HG02852 (cell line): ENCODE measurements at regions not wholly inside any gene's neighbourhood (a gene's known extent, or its start where the extent isn't known, plus 50 kb on each side); places are given as distances from the start of the nearest gene placed in this dataset.
A peak's percentile ranks its signal among the peaks of the same experiment; 100 is the strongest.
"Not testable (repeated sequence)": the region's sequence is repeated elsewhere in the genome, so short reads cannot be mapped to it uniquely, and the experiment has no call there.

Source experiments
- ATAC-seq: cut with Tn5 transposase; IDR thresholded peaks from one replicate; pipeline ENCODE4 v1.9.1; 2021; ENCODE audit warnings: mild to moderate bottlenecking, moderate library complexity; ENCODE audit not compliant: unreplicated experiment

DNA sequence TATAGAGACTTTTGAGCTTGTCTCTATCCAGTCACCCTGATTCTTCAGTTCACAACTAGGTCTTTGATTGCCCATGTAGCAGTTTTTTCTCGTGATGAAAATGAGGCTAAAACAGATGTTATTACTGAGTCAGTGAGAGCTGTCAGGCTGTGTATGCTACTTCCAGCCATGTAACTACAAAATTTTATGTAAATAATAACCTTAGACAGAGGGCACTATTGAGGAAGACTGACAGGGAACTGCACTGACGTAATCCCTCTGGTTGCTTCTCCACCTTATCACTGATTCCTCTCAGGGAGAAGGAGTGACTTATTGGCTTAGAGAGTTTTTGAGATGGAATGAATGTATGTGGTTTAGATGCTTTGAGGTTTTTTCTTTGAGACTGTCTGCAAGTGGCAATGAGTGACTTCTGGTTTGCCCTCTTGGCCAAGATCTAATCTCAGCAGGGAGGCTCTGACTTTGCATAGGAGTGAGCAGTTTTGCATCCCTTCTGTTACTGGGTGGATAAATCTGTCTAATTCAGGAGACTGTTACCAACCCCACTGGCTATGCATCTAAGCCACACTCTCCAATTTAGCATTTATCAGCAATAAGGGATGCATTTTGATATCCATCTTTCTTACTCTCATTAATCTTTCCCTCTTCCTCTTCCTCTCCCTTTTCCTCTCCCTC lies 555.2 kb upstream of the FANCL start:
- no peak for ATAC-seq

GRCh38 chr2:58794916-58795315 lies 553.8 kb upstream of the FANCL start:
- ATAC-seq, result no peak

GRCh38 chr2:58794103-58794502 lies 553.0 kb upstream of the FANCL start:
- peak; percentile 69 for ATAC-seq

GRCh38 chr2:58788402-58788801 lies 547.3 kb upstream of the FANCL start:
- no peak for ATAC-seq

- no peak for ATAC-seq
These were observed 529.7 kb upstream of the FANCL start for GRCh38 chr2:58770846-58771245.

DNA sequence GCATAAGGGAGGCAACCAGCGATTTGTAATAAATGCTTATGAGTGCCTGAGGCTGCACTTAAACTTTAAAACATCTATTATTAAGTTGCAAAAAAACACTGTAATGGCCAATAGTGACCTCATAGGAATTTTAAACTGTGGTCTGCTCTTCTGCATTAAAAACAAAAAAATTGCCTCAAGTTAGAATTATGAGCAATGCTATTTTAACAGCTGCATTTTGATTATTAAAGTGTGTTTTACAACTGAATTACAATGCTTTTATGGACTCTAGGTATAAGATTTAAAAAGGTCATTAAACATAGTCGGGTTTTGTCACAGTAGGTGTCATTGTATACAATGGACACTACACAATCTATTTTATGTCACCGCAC lies 528.7 kb upstream of the FANCL start:
- no peak for ATAC-seq

GRCh38 chr2:58769111-58769863 lies 528.2 kb upstream of the FANCL start:
- ATAC-seq, result no peak

GRCh38 chr2:58768715-58769080 lies 527.6 kb upstream of the FANCL start:
- ATAC-seq, result no peak

DNA sequence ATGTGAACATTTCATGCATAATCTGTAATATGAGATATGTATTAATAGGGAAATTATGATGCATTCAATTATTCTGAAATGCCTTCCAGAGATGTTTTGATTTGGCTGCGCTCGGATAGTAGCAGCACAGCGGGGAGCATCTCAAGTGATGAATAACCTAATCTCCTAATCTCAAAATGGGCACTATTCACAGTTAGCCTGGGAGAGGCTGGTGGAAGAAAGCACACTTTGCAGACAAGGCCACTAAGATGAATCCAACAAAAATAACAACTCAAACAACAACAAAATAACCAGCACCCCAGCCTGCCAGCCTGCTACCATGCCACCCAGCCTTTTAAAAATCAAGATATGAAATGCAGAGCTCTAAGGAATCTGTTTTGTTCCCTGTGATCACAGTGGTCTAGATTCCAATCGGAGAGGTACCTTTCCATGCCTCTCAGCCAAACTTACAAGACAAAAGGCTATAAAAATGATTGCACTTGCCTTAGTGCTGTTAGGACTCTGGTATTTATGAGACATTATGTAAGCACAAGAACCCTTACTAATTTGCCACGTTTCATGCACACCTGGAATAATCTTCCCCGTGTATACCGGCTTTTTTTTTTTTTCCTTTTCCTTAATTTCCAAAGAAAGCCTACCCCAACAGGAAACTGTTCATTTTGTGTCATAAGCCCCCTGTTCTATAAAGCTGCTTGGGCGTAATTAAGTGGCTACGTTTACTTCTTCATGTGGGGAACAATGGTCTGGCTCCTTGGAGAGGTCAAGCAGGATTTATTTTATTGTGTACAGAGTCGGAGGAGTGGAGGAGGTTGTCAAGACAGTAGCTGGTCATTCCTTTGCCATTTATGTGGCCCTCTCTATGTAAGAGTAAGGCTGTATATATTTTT lies 526.9 kb upstream of the FANCL start:
- no peak for ATAC-seq

DNA sequence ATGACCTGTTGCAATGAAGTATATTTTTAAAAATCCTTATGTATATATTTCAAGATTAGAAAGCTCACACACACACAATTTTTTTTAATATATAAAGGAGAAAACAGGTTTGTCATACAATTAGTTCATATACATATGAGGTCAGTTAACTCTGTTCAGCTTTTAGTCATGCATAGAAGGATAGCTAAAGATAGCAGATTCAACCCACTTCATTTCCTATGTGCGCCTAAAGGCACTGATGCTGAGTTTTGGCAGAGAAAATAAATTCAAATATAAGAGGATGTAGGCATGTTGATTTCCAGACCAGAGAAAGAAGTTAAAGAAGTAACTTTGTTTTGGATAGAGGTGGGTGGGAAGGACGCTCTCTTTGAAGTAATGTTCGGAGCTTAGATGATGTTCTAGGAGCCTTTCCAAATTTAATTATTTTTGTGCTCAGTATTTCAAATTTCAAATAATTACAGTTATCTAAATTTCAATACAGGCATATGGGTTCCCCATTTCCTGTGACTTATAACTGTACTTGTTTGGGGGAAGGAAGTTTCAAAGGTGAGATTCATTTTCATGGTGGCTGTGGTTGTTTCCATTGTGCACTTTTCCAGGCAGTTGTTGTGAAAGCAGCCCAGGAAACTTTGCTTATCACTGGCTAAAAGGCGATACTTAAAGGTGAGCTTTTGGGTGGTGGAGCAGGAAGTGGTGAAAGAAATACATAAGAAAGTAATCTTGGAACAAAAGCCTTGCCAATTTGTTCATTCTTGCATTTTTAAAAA lies 523.4 kb upstream of the FANCL start:
- peak; percentile 56 for ATAC-seq

DNA sequence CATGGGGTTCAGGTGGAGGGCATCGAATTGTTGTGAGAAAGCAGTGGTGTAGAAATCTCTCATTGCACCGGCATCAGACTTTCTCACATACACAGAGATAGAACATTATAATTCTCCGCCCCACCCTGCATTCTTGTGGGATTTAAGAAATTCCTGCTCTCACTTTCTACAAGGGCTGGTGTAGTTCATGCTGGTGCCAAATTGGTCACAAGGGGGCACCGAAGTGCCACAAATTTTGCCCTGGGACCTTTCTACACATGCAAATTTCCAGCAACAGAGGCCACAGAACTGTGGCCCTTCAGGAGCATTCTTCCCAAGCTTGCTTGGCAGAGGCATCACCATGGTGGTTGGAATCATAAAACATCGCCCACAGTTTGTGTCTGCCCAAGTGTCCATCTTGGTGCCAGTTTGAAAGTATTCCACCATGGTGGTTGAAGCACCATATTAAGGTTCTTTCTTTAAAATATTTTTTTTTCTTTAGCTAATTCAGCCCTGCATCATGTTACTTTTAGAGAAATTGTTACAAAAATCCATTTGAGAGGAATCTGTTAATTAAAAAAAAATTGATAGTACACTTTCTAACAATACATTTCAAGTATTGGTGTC lies 521.2 kb upstream of the FANCL start:
- ATAC-seq, result peak; percentile 72

DNA sequence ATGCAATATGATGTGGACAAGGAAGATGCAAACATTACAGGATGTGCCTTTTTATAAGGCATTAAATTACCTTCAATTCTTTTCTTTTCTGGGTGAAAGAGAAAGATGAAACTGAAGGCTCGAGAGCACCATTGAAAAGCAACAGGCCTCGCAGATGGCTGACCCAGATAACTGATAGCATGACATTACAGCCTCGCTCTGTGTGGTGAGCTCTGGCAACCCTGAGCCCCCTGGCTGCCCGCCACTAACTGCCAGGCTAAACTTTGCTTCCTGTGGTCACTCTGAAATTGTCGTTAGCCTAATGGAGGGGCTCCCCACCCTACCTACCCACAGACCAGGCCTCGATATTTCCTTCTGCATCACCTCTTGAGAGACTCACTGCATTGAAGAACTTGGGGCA lies 516.8 kb upstream of the FANCL start:
- ATAC-seq, result no peak

DNA sequence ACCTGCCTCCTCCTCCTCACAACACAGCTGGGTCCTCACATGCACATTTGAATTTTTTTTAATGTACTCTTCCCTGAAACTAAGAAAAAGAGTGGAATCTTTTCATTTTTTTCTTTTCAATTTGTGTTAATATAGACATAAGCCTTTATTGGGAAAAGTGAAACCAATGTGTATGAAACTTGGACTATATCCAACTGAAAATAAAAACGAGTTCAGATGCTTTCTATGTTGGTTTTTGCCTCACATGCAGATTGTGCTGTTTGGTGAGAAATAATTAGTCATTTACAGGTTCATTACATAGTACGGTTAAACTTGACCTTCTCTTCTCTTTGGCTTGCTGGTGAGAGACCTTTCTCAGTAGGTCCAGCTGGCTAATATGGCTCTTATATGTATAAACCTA lies 515.2 kb upstream of the FANCL start:
- no peak for ATAC-seq

- ATAC-seq, result not testable (repeated sequence)
These were observed 511.4 kb upstream of the FANCL start for GRCh38 chr2:58752507-58752906.

DNA sequence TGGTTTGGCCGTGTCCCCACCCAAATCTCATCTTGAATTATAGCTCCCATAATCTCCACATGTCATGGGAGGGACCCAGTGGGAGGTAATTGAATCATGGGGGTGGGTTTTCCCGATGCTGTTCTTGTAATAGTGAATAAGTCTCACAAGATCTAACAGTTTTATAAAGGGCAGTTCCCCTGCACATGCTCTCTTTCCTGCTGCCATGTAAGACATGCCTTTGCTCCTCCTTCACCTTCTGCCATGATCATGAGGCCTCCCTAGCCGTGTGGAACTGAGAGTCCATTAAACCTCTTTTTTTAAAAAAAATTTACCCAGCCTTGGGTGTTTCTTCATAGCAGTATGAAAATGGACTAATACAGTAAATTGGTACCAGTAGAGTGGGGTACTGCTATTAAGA lies 510.6 kb upstream of the FANCL start:
- ATAC-seq, result not testable (repeated sequence)

GRCh38 chr2:58749041-58749440 lies 507.9 kb upstream of the FANCL start:
- ATAC-seq, result no peak

- not testable (repeated sequence) for ATAC-seq
These were observed 504.2 kb upstream of the FANCL start for GRCh38 chr2:58745334-58745733.

DNA sequence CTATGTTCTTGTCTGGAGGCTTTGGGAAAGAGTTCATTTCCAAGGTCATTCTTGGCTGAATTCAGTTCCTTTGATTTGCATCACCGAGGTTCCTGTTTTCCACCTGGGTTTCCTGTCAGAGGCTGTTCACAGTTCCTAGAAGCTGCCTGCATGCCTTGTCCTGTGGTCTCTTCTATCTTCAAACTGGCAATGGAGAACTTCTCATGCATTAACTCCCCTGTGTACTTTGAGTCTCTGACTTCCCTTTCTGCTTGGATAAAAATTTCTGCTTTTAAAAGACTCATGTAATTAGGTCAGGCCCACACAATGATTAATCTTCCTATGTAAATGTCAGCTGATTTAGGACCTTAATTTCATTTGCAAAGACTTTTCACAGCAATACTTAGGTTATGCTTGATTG lies 499.3 kb upstream of the FANCL start:
- ATAC-seq, result no peak

DNA sequence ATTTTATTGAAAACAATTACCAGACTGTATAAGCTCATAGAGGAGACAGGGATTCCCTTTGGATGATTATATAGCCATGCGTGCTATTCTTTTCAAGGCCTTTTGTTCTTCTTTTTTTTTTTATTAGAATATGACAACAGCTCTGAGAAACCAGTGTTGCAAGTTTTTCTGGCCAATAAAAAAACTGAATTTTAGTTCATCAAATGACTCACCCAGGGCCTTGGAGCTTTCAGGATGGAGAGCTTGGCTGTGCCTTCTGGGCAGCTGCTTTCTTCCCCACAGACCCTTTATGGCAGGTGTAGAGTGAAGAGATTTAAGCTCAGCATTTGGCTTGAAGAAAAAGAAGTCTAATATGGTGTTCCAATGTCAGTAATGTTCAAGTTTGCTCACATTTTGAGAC lies 497.9 kb upstream of the FANCL start:
- no peak for ATAC-seq

- ATAC-seq, result no peak
These were observed 493.2 kb upstream of the FANCL start for GRCh38 chr2:58734365-58734764.

DNA sequence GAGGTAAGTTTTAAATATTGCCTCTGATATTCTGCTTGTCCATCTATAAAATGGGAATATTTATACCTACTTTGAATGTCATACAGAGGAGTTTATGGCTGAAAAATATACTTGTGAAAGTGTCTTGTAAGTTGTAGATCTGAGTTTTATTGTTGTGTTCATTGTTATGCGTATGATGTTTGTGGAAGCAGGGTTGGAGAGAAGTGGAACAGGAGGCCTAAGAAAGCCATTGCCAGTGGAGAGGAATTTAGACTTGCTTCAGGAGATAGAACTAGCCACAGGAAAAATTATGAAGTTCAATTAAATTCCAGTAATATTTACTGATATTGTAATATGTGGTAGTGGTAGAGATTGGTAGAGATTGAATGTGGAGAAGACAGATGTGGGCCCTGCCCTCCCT lies 491.9 kb upstream of the FANCL start:
- no peak for ATAC-seq
